HEK293 (cell line): ENCODE measurements at regions not wholly inside any gene's neighbourhood (a gene's known extent, or its start where the extent isn't known, plus 50 kb on each side); places are given as distances from the start of the nearest gene placed in this dataset.

Source experiments
- CTCF ChIA-PET: fragments of 350-600 bp; formaldehyde crosslinking; extraction: SDS; loops from one replicate; lab custom pipeline; 2021; ENCODE audit warnings: antibody characterized with exemption; lab: Yijun Ruan, JAX
- POLR2A ChIA-PET: fragments of 300-600 bp; formaldehyde crosslinking; extraction: SDS; loops from one replicate; lab custom pipeline; 2020; ENCODE audit warnings: antibody characterized with exemption, inconsistent platforms; lab: Yijun Ruan, JAX
- H3K27ac ChIP-seq: fragments of 200-500 bp; sonication (Bioruptor generic); 2 replicates; pipeline ENCODE4 v1.5.1; 2014; ENCODE audit warnings: low read depth, low read length, control low read depth, inconsistent platforms; ENCODE audit errors: extremely low read depth
- H3K36me3 ChIP-seq, 2 experiments: fragments of 200-500 bp in 1 of 2; sonication (Bioruptor generic) in 1 of 2; 1 replicate in 1 of 2; 2 replicates in 1 of 2; pipeline ENCODE4 v1.5.1; 2014 to 2017; ENCODE audit warnings: inconsistent platforms in 2 of 2, low read length in 2 of 2; ENCODE audit not compliant: control insufficient read depth in 2 of 2, insufficient read depth in 1 of 2
- H3K4me1 ChIP-seq: fragments of 200-500 bp; sonication (Bioruptor generic); 2 replicates; pipeline ENCODE4 v1.5.1; 2014; ENCODE audit warnings: mild to moderate bottlenecking, low read length, inconsistent platforms; ENCODE audit not compliant: control insufficient read depth, insufficient read depth
- H3K4me3 ChIP-seq: 2 replicates; pipeline ENCODE4 v1.5.1; 2011; ENCODE audit warnings: low read depth, mild to moderate bottlenecking, control low read depth, low read length, moderate library complexity
- H3K9me3 ChIP-seq: fragments of 200-500 bp; sonication (Bioruptor generic); 2 replicates; pipeline ENCODE4 v1.5.1; 2014; ENCODE audit warnings: low read depth, low read length, inconsistent platforms; ENCODE audit not compliant: control insufficient read depth, insufficient read depth
- ELK4 ChIP-seq: IDR thresholded peaks from 2 replicates; pipeline ENCODE4 v1.6.1; 2011; ENCODE audit warnings: mild to moderate bottlenecking, low read depth, low read length, borderline replicate concordance
- HOXD13 ChIP-seq: sonication (generic); formaldehyde crosslinking; IDR thresholded peaks from 2 replicates; pipeline ENCODE4 v1.8.0; 2022; ENCODE audit warnings: missing genetic modification reagents, borderline replicate concordance
- IKZF3 ChIP-seq: fragments of 450-650 bp; IDR thresholded peaks from 2 replicates; pipeline ENCODE4 v1.5.0; 2018; ENCODE audit warnings: missing biosample characterization, mild to moderate bottlenecking, missing genetic modification characterization, moderate library complexity
- MYNN ChIP-seq: fragments of 450-650 bp; formaldehyde crosslinking; IDR thresholded peaks from 2 replicates; pipeline ENCODE4 v1.5.1; 2016; ENCODE audit warnings: missing biosample characterization, missing genetic modification characterization, borderline replicate concordance
- SP2 ChIP-seq: fragments of 450-650 bp; formaldehyde crosslinking; IDR thresholded peaks from 2 replicates; pipeline ENCODE4 v1.5.1; 2016; ENCODE audit warnings: missing biosample characterization, missing genetic modification characterization
- SP7 ChIP-seq: fragments of 450-650 bp; formaldehyde crosslinking; IDR thresholded peaks from 2 replicates; pipeline ENCODE4 v1.5.1; 2016; ENCODE audit warnings: missing biosample characterization, missing genetic modification characterization
- TCF7L2 ChIP-seq: IDR thresholded peaks from 2 replicates; pipeline ENCODE4 v1.6.1; 2011; ENCODE audit warnings: low read depth, mild to moderate bottlenecking, inconsistent platforms, low read length, moderate library complexity, borderline replicate concordance
- ZBTB6 ChIP-seq: fragments of 450-650 bp; formaldehyde crosslinking; IDR thresholded peaks from 2 replicates; pipeline ENCODE4 v1.5.1; 2017; ENCODE audit warnings: missing biosample characterization, missing genetic modification characterization
- ZBTB7A ChIP-seq: fragments of 450-650 bp; formaldehyde crosslinking; IDR thresholded peaks from 2 replicates; pipeline ENCODE4 v1.5.1; 2016; ENCODE audit warnings: low read depth, missing biosample characterization, missing genetic modification characterization
- ZIC2 ChIP-seq: fragments of 450-650 bp; formaldehyde crosslinking; IDR thresholded peaks from 2 replicates; pipeline ENCODE4 v1.5.1; 2016; ENCODE audit warnings: missing biosample characterization, missing genetic modification characterization
- ZNF10 ChIP-seq: fragments of 450-650 bp; formaldehyde crosslinking; IDR thresholded peaks from 2 replicates; pipeline ENCODE4 v1.5.1; 2017; ENCODE audit warnings: missing biosample characterization, missing genetic modification characterization
- ZNF112 ChIP-seq: fragments of 450-650 bp; formaldehyde crosslinking; IDR thresholded peaks from 2 replicates; pipeline ENCODE4 v1.5.0; 2017; ENCODE audit warnings: missing biosample characterization, missing genetic modification characterization
- ZNF157 ChIP-seq: fragments of 450-650 bp; formaldehyde crosslinking; IDR thresholded peaks from 2 replicates; pipeline ENCODE4 v1.5.1; 2016; ENCODE audit warnings: missing biosample characterization, missing genetic modification characterization
- ZNF202 ChIP-seq: fragments of 450-650 bp; formaldehyde crosslinking; IDR thresholded peaks from 2 replicates; pipeline ENCODE4 v1.5.1; 2016; ENCODE audit warnings: missing biosample characterization, missing genetic modification characterization, borderline replicate concordance
- ZNF239 ChIP-seq: fragments of 450-650 bp; formaldehyde crosslinking; IDR thresholded peaks from 2 replicates; pipeline ENCODE4 v1.5.1; 2016; ENCODE audit warnings: missing biosample characterization, missing genetic modification characterization
- ZNF266 ChIP-seq: fragments of 450-650 bp; formaldehyde crosslinking; IDR thresholded peaks from 2 replicates; pipeline ENCODE4 v1.5.1; 2016; ENCODE audit warnings: missing biosample characterization, missing genetic modification characterization, low read depth
- ZNF280C ChIP-seq: fragments of 450-650 bp; formaldehyde crosslinking; IDR thresholded peaks from 2 replicates; pipeline ENCODE4 v1.5.1; 2016; ENCODE audit warnings: missing biosample characterization, missing genetic modification characterization
- ZNF354C ChIP-seq: fragments of 450-650 bp; formaldehyde crosslinking; IDR thresholded peaks from 2 replicates; pipeline ENCODE4 v1.5.1; 2016; ENCODE audit warnings: missing biosample characterization, missing genetic modification characterization, low read depth, borderline replicate concordance
- ZNF404 ChIP-seq: fragments of 450-650 bp; formaldehyde crosslinking; IDR thresholded peaks from 2 replicates; pipeline ENCODE4 v1.5.1; 2017; ENCODE audit warnings: missing biosample characterization, missing genetic modification characterization
- ZNF501 ChIP-seq: fragments of 450-650 bp; formaldehyde crosslinking; IDR thresholded peaks from 2 replicates; pipeline ENCODE4 v1.5.1; 2016; ENCODE audit warnings: missing biosample characterization, missing genetic modification characterization
- ZNF555 ChIP-seq: fragments of 450-650 bp; formaldehyde crosslinking; conservative IDR thresholded peaks from 2 replicates; pipeline ENCODE4 v1.5.1; 2017; ENCODE audit warnings: missing biosample characterization, mild to moderate bottlenecking, missing genetic modification characterization, inconsistent platforms
- ZNF629 ChIP-seq: fragments of 450-650 bp; formaldehyde crosslinking; IDR thresholded peaks from 2 replicates; pipeline ENCODE4 v1.5.1; 2017; ENCODE audit warnings: missing biosample characterization, missing genetic modification characterization
- ZNF658 ChIP-seq: fragments of 450-650 bp; formaldehyde crosslinking; IDR thresholded peaks from 2 replicates; pipeline ENCODE4; 2016; ENCODE audit warnings: missing biosample characterization, missing genetic modification characterization
- ZNF768 ChIP-seq: fragments of 450-650 bp; formaldehyde crosslinking; IDR thresholded peaks from 2 replicates; pipeline ENCODE4 v1.5.1; 2018; ENCODE audit warnings: missing biosample characterization, mild to moderate bottlenecking, missing genetic modification characterization
- ZSCAN18 ChIP-seq: fragments of 450-650 bp; formaldehyde crosslinking; IDR thresholded peaks from 2 replicates; pipeline ENCODE4 v1.5.1; 2016; ENCODE audit warnings: missing biosample characterization, missing genetic modification characterization
- ZSCAN5A ChIP-seq: fragments of 450-650 bp; formaldehyde crosslinking; IDR thresholded peaks from 2 replicates; pipeline ENCODE4 v1.5.1; 2016; ENCODE audit warnings: missing biosample characterization, missing genetic modification characterization

GRCh38 chr5:40204144-40204543 lies 475.6 kb upstream of the PTGER4 start:
- H3K4me1 ChIP-seq = no peaks in the 10 kb centered on the region
- TF ChIP-seq ZNF629 (tag by site-specific recombination) (no peak), TCF7L2 (no peak), HOXD13 (CRISPR knock-in tag) (no peak), ZNF112 (tag by site-specific recombination) (no peak), IKZF3 (tag by site-specific recombination) (no peak), ZNF280C (no peak), ZNF768 (no peak), MYNN (tag by site-specific recombination) (no peak), ZSCAN5A (tag by site-specific recombination) (no peak), ZNF501 (tag by site-specific recombination) (no peak), ZNF266 (tag by site-specific recombination) (no peak), SP2 (tag by site-specific recombination) (no peak), ZNF157 (tag by site-specific recombination) (no peak)
- TF ChIP-seq, all 188 proteins: peak for 0
- Histone ChIP-seq H3K4me3 (no peak overlapping the region), H3K27ac (no peak overlapping the region), H3K36me3 (no peaks in the 10 kb centered on the region), H3K9me3 (no peaks in the 10 kb centered on the region)
- ChIA-PET CTCF (interaction anchor here (1.0 kb wide), 1 partner anchor 12 kb away, joined by 3 read pairs; no protein-coding TSS in a partner anchor), POLR2A (no interaction called here)

- ChIA-PET CTCF (interaction anchor here (0.7 kb wide), 1 partner anchor 113 kb away, joined by 3 read pairs; no protein-coding TSS in a partner anchor), POLR2A (no interaction called here)
- no peaks in the 10 kb centered on the region for H3K36me3 ChIP-seq
- no peaks in the 10 kb centered on the region for H3K4me1 ChIP-seq
- no peaks in the 10 kb centered on the region for H3K9me3 ChIP-seq
- TF ChIP-seq ELK4 (no peak), ZIC2 (tag by site-specific recombination) (no peak), ZNF354C (no peak), ZSCAN18 (tag by site-specific recombination) (no peak), ZBTB7A (tag by site-specific recombination) (no peak), ZBTB6 (tag by site-specific recombination) (no peak), ZNF202 (no peak), ZNF404 (tag by site-specific recombination) (no peak), ZNF10 (tag by site-specific recombination) (no peak), ZNF239 (no peak), ZNF658 (no peak), SP7 (tag by site-specific recombination) (no peak), ZNF555 (tag by site-specific recombination) (no peak)
- H3K27ac ChIP-seq = no peak overlapping the region
- H3K4me3 ChIP-seq = no peak overlapping the region
Observed at GRCh38 chr5:40202814-40203440, 476.8 kb upstream of the PTGER4 start.
